HG02884 (cell line): ENCODE measurements at regions not wholly inside any gene's neighbourhood (a gene's known extent, or its start where the extent isn't known, plus 50 kb on each side); places are given as distances from the start of the nearest gene placed in this dataset.
"Not testable (repeated sequence)": the region's sequence is repeated elsewhere in the genome, so short reads cannot be mapped to it uniquely, and the experiment has no call there.

Experiments
- ATAC-seq: cut with Tn5 transposase; IDR thresholded peaks from one replicate; pipeline ENCODE4 v1.9.1; 2021; ENCODE audit warnings: mild to moderate bottlenecking, moderate library complexity; ENCODE audit not compliant: unreplicated experiment

DNA sequence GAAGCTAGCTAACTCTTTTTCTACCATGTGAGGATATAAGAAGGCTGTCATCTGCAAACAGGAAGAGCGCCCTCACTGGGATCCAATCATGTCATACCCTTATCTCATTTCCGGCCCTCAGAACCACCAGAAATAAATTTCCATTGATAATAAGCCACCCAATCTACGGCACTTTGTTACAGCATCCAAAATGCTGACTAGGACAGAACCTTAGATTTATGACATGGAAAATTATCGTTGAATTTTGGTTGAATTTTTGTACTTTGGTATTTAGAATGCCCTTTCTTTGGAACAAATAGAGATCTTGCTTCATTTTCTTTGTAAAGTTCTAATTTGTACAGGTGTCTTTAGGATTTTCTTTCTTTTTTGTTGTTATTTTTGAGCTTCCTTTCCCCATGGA is 53.3 kb upstream of the CYLC2 start:
- no peak for ATAC-seq

DNA sequence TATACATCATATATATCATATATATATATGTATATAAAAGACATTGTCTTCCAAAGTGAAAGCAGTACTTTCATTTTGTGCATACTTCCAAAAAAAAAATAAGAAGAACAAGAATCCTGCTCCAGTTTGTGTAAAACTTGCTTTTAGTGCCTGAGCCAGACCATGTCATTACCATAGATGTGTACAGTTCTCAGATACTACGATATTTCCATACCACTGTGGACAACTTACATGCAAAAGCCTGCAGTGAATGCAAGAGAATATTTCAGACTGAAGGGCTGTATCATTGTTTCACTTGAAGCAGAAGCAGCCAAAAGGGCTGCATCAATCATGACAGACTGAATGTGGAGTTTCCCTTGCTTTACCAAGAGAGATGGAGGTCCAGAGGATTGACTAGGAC is 72.6 kb upstream of the CYLC2 start:
- no peak for ATAC-seq

DNA sequence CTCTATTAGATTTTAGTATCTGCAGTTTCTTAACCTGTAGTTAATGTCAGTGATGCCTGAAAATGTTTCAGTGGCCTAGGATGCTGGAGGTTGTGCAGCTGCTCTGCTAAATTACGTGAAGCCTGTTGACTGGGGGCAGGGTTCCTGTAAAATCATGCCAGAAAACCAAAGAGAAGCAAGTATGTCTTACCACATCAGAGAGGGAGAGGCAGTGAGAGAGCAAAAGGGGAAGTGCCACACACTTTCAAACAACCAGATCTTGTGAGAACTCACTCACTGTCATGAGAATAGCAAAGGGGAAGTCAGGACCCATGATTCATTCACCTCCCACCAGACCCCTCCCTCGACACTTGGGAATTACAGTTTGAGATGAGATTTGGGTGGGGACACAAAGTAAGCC is 83.9 kb upstream of the CYLC2 start:
- no peak for ATAC-seq

DNA sequence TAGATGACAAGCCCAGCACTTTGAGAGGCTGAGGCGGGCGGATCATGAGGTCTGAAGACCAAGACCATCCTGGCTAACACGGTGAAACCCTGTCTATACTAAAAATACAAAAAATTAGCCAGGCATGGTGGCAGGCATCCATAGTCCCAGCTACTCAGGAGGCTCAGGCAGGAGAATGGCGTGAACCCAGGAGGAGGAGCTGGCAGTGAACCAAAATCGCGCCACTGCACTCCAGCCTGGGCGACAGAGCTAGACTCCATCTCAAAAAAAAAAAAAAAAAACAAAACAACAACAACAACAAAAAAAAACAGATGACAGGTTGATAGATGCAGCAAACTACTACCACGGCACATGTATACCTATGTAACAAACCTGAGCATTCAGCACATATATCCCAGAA is 89.3 kb upstream of the CYLC2 start:
- not testable (repeated sequence) for ATAC-seq

DNA sequence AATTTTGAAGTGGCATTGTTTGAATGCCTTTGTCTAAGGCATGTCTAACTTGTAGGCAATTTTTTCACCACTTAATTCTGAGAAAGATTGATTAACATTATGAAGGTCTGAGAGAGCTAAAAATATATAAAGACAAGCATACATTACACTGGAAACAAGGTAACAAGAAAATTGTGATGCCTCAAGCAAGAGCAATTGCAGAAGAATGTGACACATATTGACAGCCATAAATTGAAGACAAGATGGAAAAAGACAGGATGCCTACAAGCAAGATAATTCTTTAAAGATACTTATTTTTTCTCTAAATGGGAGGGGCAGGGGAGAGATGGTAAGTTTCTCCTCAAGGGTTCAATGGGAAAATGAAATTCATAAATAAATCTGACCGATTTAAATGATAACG is 103.1 kb upstream of the CYLC2 start:
- no peak for ATAC-seq

DNA sequence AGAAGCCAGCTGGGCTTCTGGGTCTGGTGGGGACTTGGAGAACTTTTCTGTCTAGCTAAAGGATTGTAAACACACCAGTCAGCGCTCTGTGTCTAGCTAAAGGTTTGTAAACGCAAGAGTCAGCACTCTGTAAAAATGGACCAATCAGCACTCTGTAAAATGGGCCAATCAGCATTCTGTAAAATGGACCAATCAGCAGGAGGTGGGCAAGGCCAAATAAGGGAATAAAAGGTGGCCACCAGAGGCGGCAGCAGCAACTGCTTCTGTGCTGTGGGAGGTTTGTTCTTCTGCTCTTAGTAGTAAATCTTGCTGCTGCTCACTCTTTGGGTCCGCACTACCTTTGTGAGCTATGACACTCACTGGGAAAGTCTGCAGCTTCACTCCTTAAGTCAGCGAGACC is 106.4 kb upstream of the CYLC2 start:
- not testable (repeated sequence) for ATAC-seq

DNA sequence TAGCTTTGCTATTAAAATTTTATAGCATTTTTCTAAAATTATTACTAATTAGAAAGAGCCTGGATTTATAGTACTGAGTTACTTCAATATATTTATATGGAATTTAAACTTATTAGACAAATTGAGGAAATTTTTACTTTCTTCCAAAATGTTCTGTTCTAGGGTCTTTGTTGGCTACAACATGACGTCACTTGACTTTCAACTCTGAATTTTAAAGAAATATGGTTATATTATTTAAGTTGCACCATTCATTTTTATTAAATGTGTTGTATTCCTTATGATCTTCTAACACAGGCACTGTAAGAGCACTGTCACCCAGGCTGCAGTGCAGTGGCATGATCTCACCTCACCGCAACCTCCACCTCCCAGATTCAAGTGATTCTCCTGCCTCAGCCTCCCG is 119.4 kb upstream of the CYLC2 start:
- no peak for ATAC-seq

DNA sequence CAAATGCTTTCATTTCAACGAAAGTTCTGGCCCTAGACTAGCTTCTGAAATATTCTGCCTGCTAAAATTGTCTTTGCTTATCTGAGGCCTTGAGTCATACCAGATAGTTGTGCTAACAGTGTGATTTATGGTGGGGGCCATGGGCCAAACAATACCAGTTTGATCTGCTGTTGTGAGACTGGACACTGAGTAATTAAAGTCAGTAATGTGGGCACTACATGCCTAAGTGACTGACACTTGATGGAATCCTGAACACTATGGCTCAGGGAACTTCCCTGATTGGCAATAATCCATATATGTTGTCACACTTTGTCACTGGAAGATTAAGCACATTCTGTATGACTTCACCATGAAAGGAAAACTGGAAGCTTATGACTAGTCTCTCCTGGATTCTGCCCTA is 127.6 kb upstream of the CYLC2 start:
- no peak for ATAC-seq

DNA sequence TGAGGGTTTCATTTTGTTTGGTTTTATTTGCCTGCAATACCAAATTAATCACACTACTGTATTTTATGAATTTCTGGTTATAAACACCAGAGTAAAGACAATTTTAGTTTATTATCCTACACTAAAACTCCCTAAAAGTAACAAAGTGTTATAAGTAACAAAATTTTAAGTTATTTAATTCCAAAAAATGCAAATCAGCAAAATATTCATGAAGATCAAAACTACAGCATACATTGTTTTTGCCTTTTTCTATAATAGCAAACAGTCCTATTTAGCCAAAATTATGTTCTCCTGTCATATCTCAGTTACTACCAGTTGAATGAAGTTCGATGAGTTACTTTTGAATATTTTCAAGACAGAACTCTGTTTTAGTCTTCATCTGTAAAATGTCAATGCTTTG is 132.7 kb upstream of the CYLC2 start:
- no peak for ATAC-seq

DNA sequence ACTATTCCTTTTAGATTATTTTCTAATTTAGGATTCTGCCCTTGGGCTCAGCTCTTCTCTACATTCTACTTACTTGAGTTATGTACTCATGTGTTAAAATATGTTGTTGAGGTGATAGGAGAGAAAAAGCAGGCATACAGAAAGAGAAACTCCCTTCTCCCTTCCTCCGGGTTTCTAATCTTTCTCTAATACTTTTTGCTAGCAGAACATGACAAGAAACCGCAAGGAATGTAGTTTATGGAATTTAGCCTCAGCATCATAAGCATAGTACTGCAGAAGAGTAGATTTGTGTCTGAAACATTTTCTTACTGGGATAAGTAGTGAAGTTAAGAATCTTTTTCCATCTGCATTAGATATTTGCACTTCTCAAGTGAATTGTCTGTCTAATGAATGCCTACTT is 139.5 kb upstream of the CYLC2 start:
- ATAC-seq, result no peak

DNA sequence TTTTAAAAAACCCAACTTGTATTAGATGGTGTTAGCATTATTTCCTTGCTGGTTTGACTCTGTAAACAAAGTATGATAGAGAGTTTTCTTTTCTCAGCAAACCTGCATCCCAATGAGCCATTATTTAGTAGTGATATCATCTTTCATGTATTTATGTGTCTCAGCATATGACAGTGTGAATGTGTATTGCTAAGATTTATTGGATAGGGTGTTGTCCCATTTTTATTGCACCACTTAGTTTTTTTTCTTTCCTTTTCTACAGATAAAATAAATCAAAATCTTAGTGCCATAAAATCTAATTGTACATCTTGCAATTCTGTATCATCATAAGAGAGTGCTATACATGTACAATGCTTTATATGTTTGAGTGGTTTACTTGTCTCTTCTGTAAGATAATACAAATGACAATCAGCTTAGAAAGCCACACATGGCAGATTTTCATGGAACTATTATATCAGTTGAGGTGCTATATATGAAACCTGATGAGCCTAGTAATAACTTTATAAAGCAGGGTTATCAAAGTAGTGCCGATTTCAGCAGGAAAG is 149.2 kb upstream of the CYLC2 start:
- ATAC-seq, result no peak

DNA sequence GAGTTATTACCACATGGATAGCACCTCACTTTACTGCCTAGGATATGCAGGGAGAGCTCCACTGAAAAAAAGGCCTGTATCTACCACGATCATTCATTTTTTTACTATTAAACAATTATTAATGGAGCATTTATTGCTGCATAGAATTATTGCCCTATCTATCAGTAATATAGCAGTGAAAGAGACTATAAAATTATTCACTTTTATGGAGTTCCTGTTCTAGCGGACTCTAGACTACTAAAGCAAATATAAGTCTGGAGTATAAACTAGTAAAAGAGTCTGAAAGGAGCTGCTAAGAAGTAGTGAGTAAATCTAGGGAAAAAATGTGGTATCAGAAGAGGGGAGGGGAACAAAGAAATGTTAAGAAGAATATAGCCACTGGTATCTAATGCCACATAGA is 150.4 kb upstream of the CYLC2 start:
- ATAC-seq, result no peak

DNA sequence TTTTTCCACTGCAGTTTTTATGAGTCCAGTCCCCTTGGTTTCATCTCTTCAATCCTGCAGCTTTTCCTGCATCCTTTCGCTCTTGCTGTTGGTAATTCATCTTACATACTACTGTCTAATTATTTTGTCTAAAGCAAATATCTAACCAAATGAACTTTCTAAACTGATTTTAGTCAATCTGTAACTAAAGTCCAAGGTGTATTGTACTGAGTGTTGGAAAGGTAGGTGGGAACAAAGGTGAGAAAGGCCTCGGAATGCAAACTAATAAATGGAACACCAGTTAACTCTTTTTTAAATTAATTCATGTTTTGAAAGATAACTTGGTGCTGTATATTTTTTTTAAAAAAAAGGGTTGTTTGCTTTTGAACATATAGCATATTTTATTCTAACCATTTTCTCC is 152.7 kb upstream of the CYLC2 start:
- ATAC-seq, result no peak

DNA sequence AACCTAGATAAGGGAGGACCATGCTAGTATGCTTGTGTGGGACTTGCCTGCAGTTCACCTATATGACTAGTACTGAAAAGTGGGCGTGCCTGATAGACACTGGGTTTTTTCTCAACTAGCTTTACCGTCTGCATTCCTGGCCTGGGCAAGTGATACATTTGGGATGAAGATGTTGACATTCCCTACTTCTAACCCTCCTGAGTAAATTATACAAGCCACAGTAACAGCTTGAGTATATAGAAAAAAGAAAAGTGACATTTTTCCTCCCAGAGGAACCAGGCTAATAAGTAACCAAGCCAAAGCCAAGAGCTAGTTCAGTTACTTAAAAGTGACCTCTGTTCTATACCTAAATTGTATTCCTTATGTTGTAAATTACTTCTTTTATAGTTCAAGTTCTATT is 153.8 kb upstream of the CYLC2 start:
- ATAC-seq, result no peak

DNA sequence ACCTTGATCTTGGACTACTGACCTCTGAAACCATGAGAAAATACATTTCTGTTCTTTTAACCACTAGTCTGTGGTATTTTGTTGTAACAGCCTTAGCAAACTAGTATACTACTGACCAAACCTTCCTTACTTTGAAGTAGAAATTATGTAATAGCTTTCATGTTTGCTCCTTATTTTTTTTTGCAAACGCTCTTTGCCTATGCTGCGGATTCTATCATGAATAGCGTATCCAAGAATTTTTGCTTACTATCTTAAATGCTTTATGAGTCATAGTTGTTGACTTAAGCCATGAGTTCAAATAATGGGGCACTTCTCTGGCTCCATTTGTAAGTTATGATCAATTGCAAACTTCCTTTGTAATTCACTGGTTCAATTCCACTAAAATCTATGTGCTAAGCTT is 154.8 kb upstream of the CYLC2 start:
- no peak for ATAC-seq

DNA sequence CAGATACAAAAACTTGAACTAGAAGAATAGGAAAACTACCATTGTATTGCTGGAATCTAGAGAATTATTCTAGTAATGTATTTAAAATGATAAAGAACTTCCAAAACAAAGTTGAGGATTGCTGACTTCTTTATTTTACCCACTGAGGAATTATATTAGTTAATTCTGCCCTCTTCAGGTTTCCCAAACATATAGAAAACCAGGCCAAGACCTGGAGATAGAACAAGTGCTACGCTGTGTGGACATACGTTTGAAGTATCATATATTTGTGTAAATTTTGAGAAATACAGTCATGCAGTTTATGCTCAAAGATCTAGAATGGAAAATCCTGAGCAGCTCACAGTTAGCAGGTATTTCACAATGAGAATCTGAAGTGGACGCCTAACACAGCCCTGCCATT is 162.3 kb upstream of the CYLC2 start:
- no peak for ATAC-seq

DNA sequence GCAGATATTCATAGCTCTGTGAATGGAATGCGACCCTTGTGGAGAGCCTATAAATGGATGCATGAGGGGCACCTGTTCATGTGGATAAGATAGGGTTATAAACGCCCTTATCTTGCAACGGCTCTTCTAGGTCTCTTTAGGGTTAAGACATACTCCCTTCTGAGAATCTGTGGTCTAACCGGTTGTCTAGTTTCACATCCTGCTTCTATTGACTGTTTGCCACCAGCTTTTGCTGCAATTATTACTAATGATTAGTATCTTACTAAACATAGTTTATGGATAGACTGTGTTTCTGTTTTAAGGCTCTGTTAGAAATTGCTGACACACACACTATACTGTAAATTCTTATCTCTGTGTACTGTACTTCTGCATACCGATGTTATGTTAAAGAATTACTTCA is 198.9 kb upstream of the CYLC2 start:
- no peak for ATAC-seq

DNA sequence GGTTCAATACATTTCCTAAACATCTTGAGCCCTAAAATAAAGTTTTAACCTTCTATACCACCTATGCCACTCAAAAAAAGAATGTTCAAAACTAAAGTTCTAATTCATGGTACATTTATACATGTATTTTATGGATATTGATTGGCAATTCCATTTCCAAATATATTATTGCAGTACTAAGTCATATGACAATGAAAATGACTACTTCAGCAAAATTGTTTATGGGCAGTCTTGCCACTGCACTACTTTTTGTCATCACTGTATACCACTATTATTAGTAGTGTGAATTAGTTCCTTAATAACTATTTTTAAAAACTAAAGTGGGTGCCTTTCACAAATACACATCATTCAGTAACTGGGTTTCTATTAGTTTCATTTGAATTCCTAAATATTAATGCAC is 199.6 kb upstream of the CYLC2 start:
- ATAC-seq, result no peak

DNA sequence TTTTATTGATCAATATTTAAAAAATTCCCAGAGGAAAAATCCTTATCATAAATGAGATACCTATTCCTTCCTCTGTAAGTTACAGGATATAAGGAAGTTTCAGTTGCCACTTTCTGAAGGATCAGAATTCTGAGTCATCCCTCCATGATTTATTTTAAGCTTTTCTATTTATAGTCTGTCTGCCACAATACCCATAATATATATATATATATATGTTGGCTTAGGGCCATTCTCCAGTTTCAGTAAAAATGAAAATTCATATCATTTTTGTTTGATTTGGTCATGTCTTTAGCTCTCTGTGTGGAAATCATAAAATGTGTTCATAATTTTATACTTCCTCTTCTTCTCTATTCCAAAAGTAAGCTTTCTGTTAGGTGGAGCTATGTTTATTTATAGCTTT is 215.8 kb upstream of the CYLC2 start:
- ATAC-seq, result no peak

DNA sequence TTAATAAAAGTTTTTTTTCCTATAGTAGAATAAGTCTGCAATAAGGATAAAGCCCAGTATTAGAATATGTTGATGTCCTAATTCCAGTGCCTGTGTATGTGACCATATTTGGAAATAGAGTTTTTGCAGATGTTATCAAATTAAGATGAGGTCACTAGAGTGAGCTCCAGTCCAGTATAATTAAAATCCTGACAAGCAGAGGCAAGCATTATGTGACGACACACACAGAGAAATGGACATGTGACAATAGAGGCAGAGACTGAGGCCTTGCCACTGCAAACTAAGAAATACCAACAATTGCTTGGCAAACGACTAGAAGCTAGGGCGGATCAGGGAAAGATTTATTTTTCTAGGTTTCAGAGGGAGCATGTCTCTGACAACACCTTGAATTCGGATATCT is 216.4 kb upstream of the CYLC2 start:
- no peak for ATAC-seq

DNA sequence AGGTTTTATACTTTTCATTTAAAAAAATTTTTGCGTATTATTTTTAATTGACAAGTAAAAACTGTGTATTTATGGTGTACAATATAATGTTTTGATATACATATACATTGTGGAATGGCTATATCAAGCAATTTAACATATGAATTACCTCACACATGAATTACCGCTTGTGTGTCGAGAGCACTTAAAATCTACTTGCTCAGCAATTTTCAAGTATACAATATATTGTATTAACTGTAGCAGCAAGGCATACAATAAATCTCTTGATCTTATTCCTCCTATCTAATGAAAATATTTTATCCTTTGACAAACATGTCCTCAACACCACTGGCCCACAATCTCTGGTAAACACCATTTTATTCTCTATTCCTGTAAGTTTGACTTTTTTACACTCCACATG is 224.4 kb upstream of the CYLC2 start:
- no peak for ATAC-seq

DNA sequence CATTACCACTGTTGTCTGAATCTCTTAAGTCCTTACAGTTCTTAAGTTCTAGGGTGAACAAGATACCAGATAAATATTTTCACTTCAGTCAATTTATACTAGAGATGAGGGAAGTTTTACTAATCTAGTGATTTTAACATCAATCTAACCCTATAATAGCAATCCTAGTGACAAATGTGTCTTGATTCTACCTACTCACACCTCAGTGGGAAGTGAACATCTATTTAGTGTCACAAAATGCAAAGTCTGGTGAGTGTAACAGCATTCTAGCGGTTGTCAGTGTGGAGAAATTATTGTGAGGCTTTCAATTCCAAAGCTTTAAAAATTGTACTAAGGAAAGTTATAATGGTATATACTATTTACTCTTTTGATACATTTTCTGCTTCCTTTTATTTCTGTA is 225.8 kb upstream of the CYLC2 start:
- ATAC-seq, result no peak

DNA sequence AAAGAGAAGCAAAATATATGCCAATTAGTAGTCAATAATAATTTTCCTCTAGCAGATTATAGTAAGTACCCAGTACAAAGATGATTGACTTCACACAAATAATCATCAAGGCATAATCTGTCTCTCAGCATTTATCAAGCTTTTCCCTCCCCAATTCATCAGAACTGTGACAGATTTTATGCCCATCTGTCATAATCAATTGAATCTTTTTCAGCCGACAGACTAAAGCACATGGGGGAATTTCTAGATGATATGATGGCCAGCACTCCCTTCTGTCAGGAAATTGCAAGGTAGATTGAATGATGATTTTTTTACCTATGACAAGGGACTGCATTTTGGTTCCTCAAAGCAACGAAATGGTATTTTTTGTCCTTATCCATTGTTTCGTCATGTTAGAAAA is 227.1 kb upstream of the CYLC2 start:
- no peak for ATAC-seq

DNA sequence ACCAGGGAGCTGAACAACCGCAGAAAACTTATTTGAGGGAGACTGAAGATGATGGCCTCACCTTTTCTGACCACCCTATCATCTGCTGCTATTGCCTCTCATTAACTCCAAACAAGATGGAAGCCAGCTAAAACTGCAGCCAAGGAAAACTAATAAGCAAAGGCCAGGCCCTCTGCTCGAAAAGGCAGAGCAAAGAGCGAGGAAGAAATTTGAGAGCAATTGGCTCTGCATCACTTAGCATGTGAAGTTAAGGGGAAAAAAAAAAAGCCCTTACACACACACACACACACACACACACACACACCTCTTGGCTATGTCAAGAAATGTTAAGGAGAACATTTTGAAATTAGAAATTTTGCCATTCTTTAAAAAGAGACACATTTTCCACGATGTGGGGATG is 228.1 kb upstream of the CYLC2 start:
- ATAC-seq, result no peak
